HL-60 (cell line): ENCODE measurements at regions not wholly inside any gene's neighbourhood (a gene's known extent, or its start where the extent isn't known, plus 50 kb on each side); places are given as distances from the start of the nearest gene placed in this dataset.

Experiments used
- DNase-seq, 2 experiments: peaks; one replicate each; pipeline ENCODE4 v3.0.0-alpha.2; 2010 to 2020; ENCODE audit warnings: low read depth in 1 of 2, low spot score in 1 of 2
- H3K27ac ChIP-seq: fragments of 250-450 bp; sonication (Bioruptor Pico); replicated peaks from 2 replicates; pipeline ENCODE4 v1.5.1; 2020; ENCODE audit warnings: mild to moderate bottlenecking, moderate library complexity
- H3K27me3 ChIP-seq: fragments of 250-450 bp; sonication (Bioruptor Pico); 2 replicates; pipeline ENCODE4 v1.5.1; 2021; ENCODE audit warnings: mild to moderate bottlenecking, moderate library complexity; ENCODE audit not compliant: insufficient read depth, poor library complexity, severe bottlenecking
- H3K4me3 ChIP-seq: replicated peaks from 2 replicates; pipeline ENCODE4 v1.5.1; 2011; ENCODE audit warnings: mild to moderate bottlenecking, control low read depth, low read length; ENCODE audit not compliant: insufficient read depth
- GABPA ChIP-seq: IDR thresholded peaks from 2 replicates; pipeline ENCODE4 v1.6.1; 2012; ENCODE audit warnings: low read depth
- POLR2AphosphoS5 ChIP-seq: IDR thresholded peaks from 2 replicates; pipeline ENCODE4 v1.6.1; 2012; ENCODE audit warnings: low read depth
- SPI1 ChIP-seq: IDR thresholded peaks from 2 replicates; pipeline ENCODE4 v1.6.1; 2012; ENCODE audit warnings: low read depth, mild to moderate bottlenecking, borderline replicate concordance
- TF ChIP-seq, protein P1 (sequence below): IDR thresholded peaks from one replicate; pipeline ENCODE4 v1.5.1; 2011; ENCODE audit warnings: low read length, control low read depth, inconsistent platforms; ENCODE audit not compliant: insufficient read depth
- TF ChIP-seq, protein P2 (sequence below): IDR thresholded peaks from 2 replicates; pipeline ENCODE4 v1.6.1; 2012; ENCODE audit warnings: low read depth; ENCODE audit not compliant: insufficient replicate concordance

DNA sequence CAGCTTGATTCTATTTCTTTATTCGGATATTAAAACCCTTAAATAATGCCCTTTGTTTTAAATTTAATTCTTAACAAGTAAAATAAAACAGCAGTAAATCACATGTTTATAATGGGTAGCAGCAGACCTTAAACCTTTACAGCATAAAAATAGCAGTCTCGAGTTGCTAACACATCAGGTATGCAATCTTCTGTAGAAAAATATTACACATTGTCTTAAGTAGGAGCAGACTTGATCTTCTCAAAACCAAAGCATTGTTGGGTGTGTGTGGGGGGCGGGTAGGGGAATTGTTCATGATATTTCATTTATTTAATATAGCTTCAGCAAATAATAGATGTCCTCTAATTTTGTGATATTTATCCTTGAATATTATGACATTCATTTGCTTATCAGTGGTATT, 331.4 kb downstream of the PCDH7 start:
- H3K27ac ChIP-seq = no peak overlapping the region
- DNase-seq = no peak
- TF ChIP-seq, protein P1, sequence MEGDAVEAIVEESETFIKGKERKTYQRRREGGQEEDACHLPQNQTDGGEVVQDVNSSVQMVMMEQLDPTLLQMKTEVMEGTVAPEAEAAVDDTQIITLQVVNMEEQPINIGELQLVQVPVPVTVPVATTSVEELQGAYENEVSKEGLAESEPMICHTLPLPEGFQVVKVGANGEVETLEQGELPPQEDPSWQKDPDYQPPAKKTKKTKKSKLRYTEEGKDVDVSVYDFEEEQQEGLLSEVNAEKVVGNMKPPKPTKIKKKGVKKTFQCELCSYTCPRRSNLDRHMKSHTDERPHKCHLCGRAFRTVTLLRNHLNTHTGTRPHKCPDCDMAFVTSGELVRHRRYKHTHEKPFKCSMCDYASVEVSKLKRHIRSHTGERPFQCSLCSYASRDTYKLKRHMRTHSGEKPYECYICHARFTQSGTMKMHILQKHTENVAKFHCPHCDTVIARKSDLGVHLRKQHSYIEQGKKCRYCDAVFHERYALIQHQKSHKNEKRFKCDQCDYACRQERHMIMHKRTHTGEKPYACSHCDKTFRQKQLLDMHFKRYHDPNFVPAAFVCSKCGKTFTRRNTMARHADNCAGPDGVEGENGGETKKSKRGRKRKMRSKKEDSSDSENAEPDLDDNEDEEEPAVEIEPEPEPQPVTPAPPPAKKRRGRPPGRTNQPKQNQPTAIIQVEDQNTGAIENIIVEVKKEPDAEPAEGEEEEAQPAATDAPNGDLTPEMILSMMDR = no peak
- TF ChIP-seq POLR2AphosphoS5 (no peak), SPI1 (no peak), GABPA (no peak)
- TF ChIP-seq, protein P2, sequence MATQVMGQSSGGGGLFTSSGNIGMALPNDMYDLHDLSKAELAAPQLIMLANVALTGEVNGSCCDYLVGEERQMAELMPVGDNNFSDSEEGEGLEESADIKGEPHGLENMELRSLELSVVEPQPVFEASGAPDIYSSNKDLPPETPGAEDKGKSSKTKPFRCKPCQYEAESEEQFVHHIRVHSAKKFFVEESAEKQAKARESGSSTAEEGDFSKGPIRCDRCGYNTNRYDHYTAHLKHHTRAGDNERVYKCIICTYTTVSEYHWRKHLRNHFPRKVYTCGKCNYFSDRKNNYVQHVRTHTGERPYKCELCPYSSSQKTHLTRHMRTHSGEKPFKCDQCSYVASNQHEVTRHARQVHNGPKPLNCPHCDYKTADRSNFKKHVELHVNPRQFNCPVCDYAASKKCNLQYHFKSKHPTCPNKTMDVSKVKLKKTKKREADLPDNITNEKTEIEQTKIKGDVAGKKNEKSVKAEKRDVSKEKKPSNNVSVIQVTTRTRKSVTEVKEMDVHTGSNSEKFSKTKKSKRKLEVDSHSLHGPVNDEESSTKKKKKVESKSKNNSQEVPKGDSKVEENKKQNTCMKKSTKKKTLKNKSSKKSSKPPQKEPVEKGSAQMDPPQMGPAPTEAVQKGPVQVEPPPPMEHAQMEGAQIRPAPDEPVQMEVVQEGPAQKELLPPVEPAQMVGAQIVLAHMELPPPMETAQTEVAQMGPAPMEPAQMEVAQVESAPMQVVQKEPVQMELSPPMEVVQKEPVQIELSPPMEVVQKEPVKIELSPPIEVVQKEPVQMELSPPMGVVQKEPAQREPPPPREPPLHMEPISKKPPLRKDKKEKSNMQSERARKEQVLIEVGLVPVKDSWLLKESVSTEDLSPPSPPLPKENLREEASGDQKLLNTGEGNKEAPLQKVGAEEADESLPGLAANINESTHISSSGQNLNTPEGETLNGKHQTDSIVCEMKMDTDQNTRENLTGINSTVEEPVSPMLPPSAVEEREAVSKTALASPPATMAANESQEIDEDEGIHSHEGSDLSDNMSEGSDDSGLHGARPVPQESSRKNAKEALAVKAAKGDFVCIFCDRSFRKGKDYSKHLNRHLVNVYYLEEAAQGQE = no peak
- no peak overlapping the region for H3K4me3 ChIP-seq
- no peaks in the 10 kb centered on the region for H3K27me3 ChIP-seq

DNA sequence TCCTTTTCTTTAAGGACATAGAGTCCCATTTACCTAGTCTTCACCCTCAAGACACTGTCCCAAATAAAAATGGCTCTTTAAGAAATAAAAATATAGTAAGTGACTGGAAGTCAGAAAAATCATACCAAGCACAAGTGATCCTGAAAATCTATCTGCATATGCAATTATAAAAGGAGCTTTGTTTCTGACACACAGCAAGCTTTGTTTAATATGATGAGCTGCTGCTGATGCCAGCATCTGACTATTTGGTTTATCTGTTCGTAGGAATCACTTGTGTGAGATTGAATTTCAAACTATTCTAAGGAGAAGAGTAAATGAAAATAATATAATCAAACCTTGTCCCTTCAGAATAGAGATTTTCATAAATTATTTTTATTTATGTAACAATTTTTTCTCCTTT, 332.4 kb downstream of the PCDH7 start:
- H3K4me3 ChIP-seq = no peak overlapping the region
- no peak for DNase-seq
- no peaks in the 10 kb centered on the region for H3K27me3 ChIP-seq
- no peak overlapping the region for H3K27ac ChIP-seq
- TF ChIP-seq SPI1 (no peak), GABPA (no peak), POLR2AphosphoS5 (no peak)
- TF ChIP-seq, protein P1 = no peak
- TF ChIP-seq, protein P2 = no peak

DNA sequence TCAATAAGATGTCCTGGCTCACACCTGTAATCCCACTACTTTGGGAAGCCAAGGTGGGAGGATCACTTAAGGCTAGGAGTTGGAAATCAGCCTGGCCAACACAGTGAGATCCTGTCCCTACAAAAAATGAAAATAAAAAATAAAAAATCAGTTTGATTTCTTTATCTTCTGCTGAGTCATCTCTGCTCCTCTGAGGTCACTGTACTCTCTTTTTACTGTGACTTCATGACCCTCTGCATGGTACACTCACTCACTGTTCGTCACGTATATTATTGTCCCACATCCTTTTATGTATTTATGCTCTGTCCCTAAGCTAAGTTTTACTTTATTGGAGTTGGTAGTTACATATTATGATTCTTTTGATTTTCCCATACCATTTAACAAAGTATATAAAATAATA, 333.3 kb downstream of the PCDH7 start:
- no peak for TF ChIP-seq GABPA
- no peak for TF ChIP-seq POLR2AphosphoS5
- no peak for TF ChIP-seq SPI1
- TF ChIP-seq, protein P1 = no peak
- TF ChIP-seq, protein P2 = no peak
- no peak for DNase-seq
- H3K27me3 ChIP-seq = no peaks in the 10 kb centered on the region
- H3K27ac ChIP-seq = no peak overlapping the region
- H3K4me3 ChIP-seq = no peak overlapping the region
